Testis (tissue), 2 donors: ENCODE measurements at regions not wholly inside any gene's neighbourhood (a gene's known extent, or its start where the extent isn't known, plus 50 kb on each side); places are given as distances from the start of the nearest gene placed in this dataset.

ENCODE experiments used
- CTCF ChIP-seq, 3 experiments: fragments of 450-650 bp in 2 of 3; fragments of 200-600 bp in 1 of 3; sonication (generic) in 1 of 3; IDR thresholded peaks; one replicate each; pipeline ENCODE4 v1.5.1; 2016 to 2019; ENCODE audit warnings: antibody characterized with exemption in 3 of 3, mild to moderate bottlenecking in 2 of 3, moderate library complexity in 1 of 3
- POLR2A ChIP-seq: fragments of 450-650 bp; IDR thresholded peaks from one replicate; pipeline ENCODE4 v1.6.1; 2017; ENCODE audit warnings: antibody characterized with exemption, mild to moderate bottlenecking, moderate library complexity

GRCh38 chr11:91133361-91133760 is 910.5 kb upstream of the CHORDC1 start:
- TF ChIP-seq CTCF (IDR thresholded peaks at IDR 0.05): no peak
- no peak for TF ChIP-seq POLR2A
